T-helper 1 cell (primary cell): ENCODE measurements at regions not wholly inside any gene's neighbourhood (a gene's known extent, or its start where the extent isn't known, plus 50 kb on each side); places are given as distances from the start of the nearest gene placed in this dataset.
A peak's percentile ranks its signal among the peaks of the same experiment; 100 is the strongest.

ENCODE experiments used
- DNase-seq, 5 donors: peaks; one replicate each; pipeline ENCODE4 v3.0.0-alpha.2; 2012 to 2020

GRCh38 chr15:94177112-94177511 is 54.2 kb upstream of the MCTP2 start:
- DNase-seq = no peak

GRCh38 chr15:94175420-94175819 is 55.9 kb upstream of the MCTP2 start:
- no peak for DNase-seq

- peak in 1 of 5 donors; percentile 55 for DNase-seq
Measured at GRCh38 chr15:94174399-94174802, 57.0 kb upstream of the MCTP2 start.

GRCh38 chr15:94168250-94168649 is 63.1 kb upstream of the MCTP2 start:
- peak in 1 of 5 donors; percentile 14 for DNase-seq

GRCh38 chr15:94164971-94165370 is 66.4 kb upstream of the MCTP2 start:
- DNase-seq = no peak

GRCh38 chr15:94164202-94164807 is 67.1 kb upstream of the MCTP2 start:
- peak in 4 of 5 donors; percentile 18 to 52 (median 33) for DNase-seq

- no peak for DNase-seq
Measured at GRCh38 chr15:94162939-94163338, 68.4 kb upstream of the MCTP2 start.

- DNase-seq = no peak
Measured at GRCh38 chr15:94154255-94154654, 77.1 kb upstream of the MCTP2 start.

GRCh38 chr15:94145046-94145445 is 86.3 kb upstream of the MCTP2 start:
- DNase-seq = no peak

GRCh38 chr15:94141802-94142201 is 89.6 kb upstream of the MCTP2 start:
- no peak for DNase-seq

- no peak for DNase-seq
Measured at GRCh38 chr15:94135486-94136147, 95.7 kb upstream of the MCTP2 start.

GRCh38 chr15:94131875-94132274 is 99.5 kb upstream of the MCTP2 start:
- DNase-seq = no peak

GRCh38 chr15:94130504-94130903 is 100.9 kb upstream of the MCTP2 start:
- DNase-seq = no peak

- DNase-seq = no peak
Measured at GRCh38 chr15:94127006-94127405, 104.4 kb upstream of the MCTP2 start.

- DNase-seq = no peak
Measured at GRCh38 chr15:94125698-94126097, 105.7 kb upstream of the MCTP2 start.

GRCh38 chr15:94125156-94125555 is 106.2 kb upstream of the MCTP2 start:
- no peak for DNase-seq

GRCh38 chr15:94122516-94122915 is 108.8 kb upstream of the MCTP2 start:
- no peak for DNase-seq

GRCh38 chr15:94119923-94120775 is 111.2 kb upstream of the MCTP2 start:
- peak in 4 of 5 donors; percentile 6 to 62 (median 22) for DNase-seq

- no peak for DNase-seq
Measured at GRCh38 chr15:94119298-94119811, 112.0 kb upstream of the MCTP2 start.

- no peak for DNase-seq
Measured at GRCh38 chr15:94110476-94111130, 120.8 kb upstream of the MCTP2 start.

- no peak for DNase-seq
Measured at GRCh38 chr15:94107652-94108051, 123.7 kb upstream of the MCTP2 start.

- peak in 1 of 5 donors; percentile 4 for DNase-seq
Measured at GRCh38 chr15:94105760-94106159, 125.6 kb upstream of the MCTP2 start.

GRCh38 chr15:94100863-94101262 is 130.5 kb upstream of the MCTP2 start:
- no peak for DNase-seq
